Prostate gland (tissue), 2 donors: ENCODE measurements at regions not wholly inside any gene's neighbourhood (a gene's known extent, or its start where the extent isn't known, plus 50 kb on each side); places are given as distances from the start of the nearest gene placed in this dataset.

Experiments
- CTCF ChIP-seq, 4 experiments: fragments of 200-600 bp in 2 of 4; fragments of 450-650 bp in 2 of 4; sonication (generic) in 2 of 4; IDR thresholded peaks; 1 replicate in 3 of 4; 2 replicates in 1 of 4; pipeline ENCODE4 v1.5.1; 2016 to 2019; ENCODE audit warnings: antibody characterized with exemption in 4 of 4, mild to moderate bottlenecking in 2 of 4, moderate library complexity in 2 of 4
- POLR2AphosphoS5 ChIP-seq: sonication (generic); formaldehyde crosslinking; IDR thresholded peaks from one replicate; pipeline ENCODE4 v1.6.1; 2017; ENCODE audit warnings: antibody characterized with exemption

DNA sequence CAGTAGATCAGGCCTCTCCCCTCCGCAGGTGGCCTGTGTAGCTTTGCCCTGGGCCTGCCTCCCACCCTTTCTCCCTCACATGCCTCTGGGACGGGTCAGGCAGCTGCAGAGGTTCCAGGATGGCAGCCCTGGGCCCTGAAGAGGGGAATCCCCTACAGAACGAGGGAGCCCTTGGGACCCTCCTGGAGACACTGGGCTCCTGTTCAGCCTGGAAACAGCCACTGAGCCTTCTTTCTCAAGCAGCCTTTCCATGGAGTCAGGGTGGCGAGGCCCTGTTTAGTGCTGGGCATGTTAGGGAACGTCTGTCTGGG lies 720.9 kb downstream of the BRD1 start:
- no peak for TF ChIP-seq POLR2AphosphoS5
- TF ChIP-seq CTCF (IDR thresholded peaks at IDR 0.05), result no peak
